Uterus (tissue), 2 donors: ENCODE measurements at regions not wholly inside any gene's neighbourhood (a gene's known extent, or its start where the extent isn't known, plus 50 kb on each side); places are given as distances from the start of the nearest gene placed in this dataset.

Experiments used
- POLR2A ChIP-seq, 2 donors: fragments of 450-650 bp; IDR thresholded peaks; one replicate each; pipeline ENCODE4 v1.6.1; 2016; ENCODE audit warnings: antibody characterized with exemption in 2 of 2, mild to moderate bottlenecking in 1 of 2, moderate library complexity in 1 of 2
- TF ChIP-seq, protein P1 (sequence below), 4 experiments: fragments of 200-600 bp in 2 of 4; fragments of 450-650 bp in 2 of 4; sonication (generic) in 2 of 4; IDR thresholded peaks; one replicate each; pipeline ENCODE4 v1.5.1; 2016 to 2019; ENCODE audit warnings: antibody characterized with exemption in 4 of 4, mild to moderate bottlenecking in 2 of 4, moderate library complexity in 1 of 4

DNA sequence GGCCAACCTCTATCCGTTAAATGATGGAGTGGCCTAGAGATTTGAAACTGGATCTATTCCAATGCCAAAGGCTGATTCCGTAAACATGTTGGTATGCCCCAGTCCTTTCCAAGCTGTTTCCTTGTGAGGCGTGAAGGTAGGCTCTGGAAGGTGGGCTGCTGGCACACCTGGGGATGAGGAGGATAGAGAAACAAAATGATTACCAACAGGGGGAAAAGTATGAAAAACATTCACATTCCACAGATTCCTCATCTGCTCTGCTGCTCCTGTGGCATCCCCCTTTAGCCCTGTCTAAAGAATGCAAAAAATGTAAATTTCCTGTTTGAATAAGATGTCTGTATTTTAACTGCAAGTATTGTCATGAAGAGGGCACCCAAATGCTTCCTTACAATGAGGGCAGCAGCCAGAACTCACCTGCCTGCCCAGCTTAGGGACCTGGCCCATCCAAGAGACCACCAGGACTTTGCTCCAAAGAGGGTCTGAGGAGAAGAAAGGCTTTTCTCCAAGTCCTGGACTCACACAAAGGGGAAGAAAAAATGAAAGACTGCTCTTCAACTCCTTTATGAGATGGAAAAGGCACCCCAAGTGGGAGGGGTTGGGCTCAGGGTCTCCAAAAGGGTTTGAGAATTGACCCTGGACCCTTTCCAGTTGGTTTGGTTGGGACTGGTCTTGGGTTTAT is 132.3 kb upstream of the PELI1 start:
- TF ChIP-seq, protein P1, sequence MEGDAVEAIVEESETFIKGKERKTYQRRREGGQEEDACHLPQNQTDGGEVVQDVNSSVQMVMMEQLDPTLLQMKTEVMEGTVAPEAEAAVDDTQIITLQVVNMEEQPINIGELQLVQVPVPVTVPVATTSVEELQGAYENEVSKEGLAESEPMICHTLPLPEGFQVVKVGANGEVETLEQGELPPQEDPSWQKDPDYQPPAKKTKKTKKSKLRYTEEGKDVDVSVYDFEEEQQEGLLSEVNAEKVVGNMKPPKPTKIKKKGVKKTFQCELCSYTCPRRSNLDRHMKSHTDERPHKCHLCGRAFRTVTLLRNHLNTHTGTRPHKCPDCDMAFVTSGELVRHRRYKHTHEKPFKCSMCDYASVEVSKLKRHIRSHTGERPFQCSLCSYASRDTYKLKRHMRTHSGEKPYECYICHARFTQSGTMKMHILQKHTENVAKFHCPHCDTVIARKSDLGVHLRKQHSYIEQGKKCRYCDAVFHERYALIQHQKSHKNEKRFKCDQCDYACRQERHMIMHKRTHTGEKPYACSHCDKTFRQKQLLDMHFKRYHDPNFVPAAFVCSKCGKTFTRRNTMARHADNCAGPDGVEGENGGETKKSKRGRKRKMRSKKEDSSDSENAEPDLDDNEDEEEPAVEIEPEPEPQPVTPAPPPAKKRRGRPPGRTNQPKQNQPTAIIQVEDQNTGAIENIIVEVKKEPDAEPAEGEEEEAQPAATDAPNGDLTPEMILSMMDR (IDR thresholded peaks at IDR 0.05): no peak
- TF ChIP-seq POLR2A (IDR thresholded peaks at IDR 0.05): no peak
